Suprapubic skin (tissue), 4 donors: ENCODE measurements at regions not wholly inside any gene's neighbourhood (a gene's known extent, or its start where the extent isn't known, plus 50 kb on each side); places are given as distances from the start of the nearest gene placed in this dataset.

ENCODE experiments used
- CTCF ChIP-seq, 2 donors: fragments of 200-600 bp in 1 of 2; fragments of 450-650 bp in 1 of 2; sonication (generic) in 1 of 2; IDR thresholded peaks; one replicate each; pipeline ENCODE4 v1.5.1; 2016 to 2019; ENCODE audit warnings: antibody characterized with exemption in 2 of 2, mild to moderate bottlenecking in 1 of 2, moderate library complexity in 1 of 2
- EP300 ChIP-seq: sonication (generic); formaldehyde crosslinking; IDR thresholded peaks from one replicate; pipeline ENCODE4 v1.6.1; 2017; ENCODE audit warnings: antibody characterized with exemption
- POLR2A ChIP-seq, 2 donors: fragments of 450-650 bp; IDR thresholded peaks; one replicate each; pipeline ENCODE4 v1.6.1; 2017; ENCODE audit warnings: antibody characterized with exemption in 2 of 2, mild to moderate bottlenecking in 2 of 2, moderate library complexity in 2 of 2
- POLR2AphosphoS5 ChIP-seq, 3 donors: sonication (generic); formaldehyde crosslinking; IDR thresholded peaks; one replicate each; pipeline ENCODE4 v1.6.1; 2017; ENCODE audit warnings: antibody characterized with exemption in 3 of 3

- TF ChIP-seq CTCF (IDR thresholded peaks at IDR 0.05) = no peak
- TF ChIP-seq POLR2A (IDR thresholded peaks at IDR 0.05) = no peak
- no peak for TF ChIP-seq POLR2AphosphoS5 (IDR thresholded peaks at IDR 0.05)
- no peak for TF ChIP-seq EP300
These were observed 126.5 kb upstream of the PAM start for GRCh38 chr5:102628441-102629175.
